Heart left ventricle (tissue), 13 donors: ENCODE measurements at regions not wholly inside any gene's neighbourhood (a gene's known extent, or its start where the extent isn't known, plus 50 kb on each side); places are given as distances from the start of the nearest gene placed in this dataset.

Experiments used
- CTCF ChIP-seq, 12 donors: fragments of 200-600 bp; sonication (generic) in 4 of 12; IDR thresholded peaks; one replicate each; pipeline versions ENCODE4 v1.5.0 to v1.8.0; 2018 to 2022; ENCODE audit warnings: antibody characterized with exemption in 12 of 12, mild to moderate bottlenecking in 5 of 12
- POLR2A ChIP-seq, 2 donors: fragments of 450-650 bp; IDR thresholded peaks; one replicate each; pipeline ENCODE4 v1.6.1; 2017; ENCODE audit warnings: antibody characterized with exemption in 2 of 2, mild to moderate bottlenecking in 2 of 2, moderate library complexity in 2 of 2
- donor health status: ischemic (EF 13 %, LVEDD 7.1; RV severe dilation, severe dysfunction).
- donor health status: DM: no; HTN: yes; CAD: no.
- donor health status: DM: no; HTN: no; CAD: no.
- donor health status: ischemic (EF 25% LVEDD 6.9; RV normal size, moderate dysfunction).
- donor health status: ischemic (EF 25% LVEDD 5.7; RV mildly dilated, moderate dysfunction).
- donor health status: ischemic (EF 35%, LVEDD 5.7; RV mildly dilated, moderate dysfunction).
- donor health status: nonischemic (EF 11% LVEDD 7.7; RV severe dilation, severe dysfunction).
- donor health status: DM: yes; HTN: yes; CAD: no.
- donor health status: PGD.
- donor health status: ischemic (EF 29% LVEDD 5.4; RV normal size, mild dysfunction).
- donor health status: nonischemic (EF 23%, LVEDD 6.1; RV moderate dilation, normal function).

GRCh38 chr4:20383283-20383682, 131.6 kb downstream of the SLIT2 start:
- no peak for TF ChIP-seq POLR2A (IDR thresholded peaks at IDR 0.05)
- TF ChIP-seq CTCF (IDR thresholded peaks at IDR 0.05), result no peak
